ENCODE measurements at regions not wholly inside any gene's neighbourhood (a gene's known extent, or its start where the extent isn't known, plus 50 kb on each side); places are given as distances from the start of the nearest gene placed in this dataset.

DNA sequence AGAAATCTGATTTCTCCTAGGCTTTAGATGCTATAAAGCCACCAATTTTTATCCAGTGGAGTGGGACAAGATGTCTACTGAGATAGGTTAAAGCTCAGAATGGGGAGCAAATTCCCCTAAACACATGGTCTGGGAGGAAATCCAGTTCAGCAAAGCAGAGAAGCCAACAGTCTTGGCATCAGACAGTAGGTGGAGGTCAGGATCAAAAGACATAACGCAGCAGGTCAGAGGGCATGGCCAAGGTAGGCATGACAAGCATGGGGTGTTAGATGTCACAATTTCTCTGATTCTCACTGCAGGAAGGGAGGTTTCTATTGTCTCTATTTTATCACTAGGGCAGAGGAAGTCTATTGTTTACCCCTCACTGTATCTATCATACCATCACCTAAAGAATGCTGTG is 288.2 kb downstream of the ACTL7B start:
- TF ChIP-seq, protein P1, sequence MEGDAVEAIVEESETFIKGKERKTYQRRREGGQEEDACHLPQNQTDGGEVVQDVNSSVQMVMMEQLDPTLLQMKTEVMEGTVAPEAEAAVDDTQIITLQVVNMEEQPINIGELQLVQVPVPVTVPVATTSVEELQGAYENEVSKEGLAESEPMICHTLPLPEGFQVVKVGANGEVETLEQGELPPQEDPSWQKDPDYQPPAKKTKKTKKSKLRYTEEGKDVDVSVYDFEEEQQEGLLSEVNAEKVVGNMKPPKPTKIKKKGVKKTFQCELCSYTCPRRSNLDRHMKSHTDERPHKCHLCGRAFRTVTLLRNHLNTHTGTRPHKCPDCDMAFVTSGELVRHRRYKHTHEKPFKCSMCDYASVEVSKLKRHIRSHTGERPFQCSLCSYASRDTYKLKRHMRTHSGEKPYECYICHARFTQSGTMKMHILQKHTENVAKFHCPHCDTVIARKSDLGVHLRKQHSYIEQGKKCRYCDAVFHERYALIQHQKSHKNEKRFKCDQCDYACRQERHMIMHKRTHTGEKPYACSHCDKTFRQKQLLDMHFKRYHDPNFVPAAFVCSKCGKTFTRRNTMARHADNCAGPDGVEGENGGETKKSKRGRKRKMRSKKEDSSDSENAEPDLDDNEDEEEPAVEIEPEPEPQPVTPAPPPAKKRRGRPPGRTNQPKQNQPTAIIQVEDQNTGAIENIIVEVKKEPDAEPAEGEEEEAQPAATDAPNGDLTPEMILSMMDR (IDR thresholded peaks at IDR 0.05), result no peak
- no peak for TF ChIP-seq POLR2A (IDR thresholded peaks at IDR 0.05)
- 58 to 83% (median 71%) methylated on average over 1 of the region's 1 CpG; no CpG with 5 or more reads in 1 of the 4 donors for WGBS, 4 donors
- H3K4me3 ChIP-seq, result no peak overlapping the region

DNA sequence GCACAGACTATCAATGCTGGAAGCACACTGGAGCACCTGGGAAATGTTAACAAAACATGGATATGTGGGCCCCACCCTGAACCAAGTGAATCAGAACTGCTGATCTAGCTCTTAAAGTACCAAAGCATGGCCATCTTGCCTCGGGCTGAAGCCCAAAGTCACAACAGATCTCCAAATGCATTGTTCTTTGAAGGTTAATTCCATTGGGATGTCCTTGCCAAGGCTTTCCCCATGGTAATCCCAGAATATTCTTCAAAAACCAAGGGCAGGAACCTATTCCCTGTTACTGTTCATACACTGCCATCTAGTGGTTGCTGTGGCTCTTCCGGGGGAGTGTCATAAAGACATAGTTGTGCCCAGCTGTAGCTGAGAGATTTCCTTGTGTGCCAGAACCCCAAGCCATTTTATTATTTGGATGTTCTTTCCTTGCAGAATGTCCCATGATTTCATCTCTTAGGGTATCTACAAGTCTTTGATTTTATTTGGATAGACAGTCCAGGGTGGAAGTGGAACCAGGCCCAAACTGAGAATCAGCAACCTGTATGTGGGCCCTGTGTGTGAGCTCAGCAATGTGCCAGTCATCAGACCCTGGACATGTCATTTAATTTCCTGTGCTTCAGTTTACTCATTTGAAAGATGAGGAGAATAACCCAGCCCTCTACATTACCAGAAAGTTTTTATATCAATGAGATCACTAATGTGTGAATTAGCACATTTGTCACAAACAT is 290.0 kb downstream of the ACTL7B start:
- DNase-seq, result peak; percentile 51 to 77 (median 59)
- Histone ChIP-seq H3K27me3 (peaks cover 6% of the 10 kb centered on the region), H3K9me3 (replicated peaks in 1 of 3) (no peaks in the 10 kb centered on the region), H3K4me3 (no peak overlapping the region), H3K27ac (no peak overlapping the region), H3K4me1 (replicated peaks in 1 of 2) (no peaks in the 10 kb centered on the region), H3K36me3 (replicated peaks in 1 of 2) (no peaks in the 10 kb centered on the region)
- 0 to 9% (median 6%) methylated on average over 2 of the region's 2 CpGs for WGBS, 4 donors
- TF ChIP-seq, protein P1 (IDR thresholded peaks at IDR 0.05), result peak; percentile 81 to 92 (median 86)
- no peak for TF ChIP-seq POLR2A (IDR thresholded peaks at IDR 0.05)
- intact Hi-C loops (cut with DNase I), result loop anchor here (5.0 to 10.0 kb wide), 3 partner anchors 91 to 1099 kb away; partner anchors contain the start of gene KLF4 (in 1 of the 2)

More for the DNA sequence above, 288.2 kb downstream of the ACTL7B start:
- intact Hi-C loops (cut with DNase I), result loop anchor here (5.0 to 10.0 kb wide), 3 partner anchors 93 to 1100 kb away; partner anchors contain the start of gene KLF4 (in 1 of the 2)
- Histone ChIP-seq H3K36me3 (replicated peaks in 1 of 2) (no peaks in the 10 kb centered on the region), H3K27ac (no peak overlapping the region), H3K27me3 (peaks cover 6% of the 10 kb centered on the region), H3K4me1 (replicated peaks in 1 of 2) (no peaks in the 10 kb centered on the region), H3K9me3 (replicated peaks in 1 of 3) (no peaks in the 10 kb centered on the region)
- DNase-seq, result no peak

DNA sequence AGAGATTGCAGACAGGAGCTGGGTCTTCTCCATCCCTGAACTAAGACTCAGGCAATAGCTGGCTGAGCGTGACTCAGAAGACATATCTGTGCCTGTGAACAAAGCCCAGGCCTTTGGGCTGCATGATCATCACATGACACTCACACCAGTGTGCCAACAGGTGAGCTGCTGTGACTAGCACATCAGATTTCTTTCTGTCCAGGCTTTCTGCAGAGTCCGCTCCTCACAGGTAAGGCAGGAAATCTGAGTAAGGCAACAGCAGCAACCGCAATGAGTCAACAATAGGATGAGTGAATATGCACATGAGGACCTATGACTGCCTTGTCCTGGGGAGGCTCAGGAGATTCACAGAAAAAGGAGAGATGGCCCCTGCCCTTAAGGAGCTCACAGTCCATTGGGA is 293.6 kb downstream of the ACTL7B start:
- intact Hi-C loops (cut with DNase I), result loop anchor here in 1 of 2 donors (5.0 to 10.0 kb wide), 2 partner anchors 87 to 1095 kb away; no protein-coding TSS in a partner anchor
- Histone ChIP-seq H3K36me3 (replicated peaks in 1 of 2) (no peaks in the 10 kb centered on the region), H3K4me3 (no peak overlapping the region), H3K9me3 (replicated peaks in 1 of 3) (no peaks in the 10 kb centered on the region), H3K27me3 (no peaks in the 10 kb centered on the region), H3K27ac (no peak overlapping the region), H3K4me1 (replicated peaks in 1 of 2) (no peaks in the 10 kb centered on the region)
- TF ChIP-seq, protein P1 (IDR thresholded peaks at IDR 0.05), result no peak
- no peak for TF ChIP-seq POLR2A (IDR thresholded peaks at IDR 0.05)
- 92 to 97% (median 96%) methylated on average over 2 to 3 of the region's 3 CpGs for WGBS, 4 donors
- no peak for DNase-seq

DNA sequence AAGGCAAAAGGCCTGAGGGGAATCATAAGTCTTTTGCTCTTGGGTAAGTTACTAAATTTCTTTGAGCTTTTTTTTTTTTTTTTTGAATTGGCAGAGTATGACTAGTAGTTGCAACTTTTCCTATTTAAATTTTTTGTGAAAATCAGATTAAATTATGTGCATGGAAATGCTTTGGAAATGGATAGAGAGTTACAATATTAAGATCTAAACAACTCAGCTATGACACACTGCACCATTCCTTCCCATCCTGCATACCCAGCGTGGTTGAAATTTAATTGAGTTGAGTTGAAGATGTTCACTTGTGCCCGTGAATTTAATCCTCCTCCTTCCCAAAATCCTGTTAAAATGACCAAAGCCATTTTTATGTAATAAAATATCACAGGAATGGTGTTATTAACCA is 296.4 kb downstream of the ACTL7B start:
- no peak for TF ChIP-seq POLR2A (IDR thresholded peaks at IDR 0.05)
- TF ChIP-seq, protein P1 (IDR thresholded peaks at IDR 0.05), result no peak
- WGBS, 4 donors, result 61 to 87% (median 86%) methylated on average over 2 of the region's 2 CpGs
- H3K27ac ChIP-seq, result no peak overlapping the region
- no peaks in the 10 kb centered on the region for H3K36me3 ChIP-seq (replicated peaks in 1 of 2)
- no peak overlapping the region for H3K4me3 ChIP-seq
- H3K27me3 ChIP-seq, result no peaks in the 10 kb centered on the region
- H3K9me3 ChIP-seq (replicated peaks in 1 of 3), result no peaks in the 10 kb centered on the region
- intact Hi-C loops (cut with DNase I), result no loop called here
- DNase-seq, result no peak
- H3K4me1 ChIP-seq (replicated peaks in 1 of 2), result no peaks in the 10 kb centered on the region

Measured in adrenal gland (tissue), 9 donors.